ENCODE measurements at regions not wholly inside any gene's neighbourhood (a gene's known extent, or its start where the extent isn't known, plus 50 kb on each side); places are given as distances from the start of the nearest gene placed in this dataset.

GRCh38 chr10:57102236-57102635, 741.2 kb upstream of the ZWINT start (continued):
- no peak for TF ChIP-seq REST (IDR thresholded peaks at IDR 0.05; ENCODE audit: unreplicated experiment)
- no peak for TF ChIP-seq EZH2phosphoT487 (IDR thresholded peaks at IDR 0.05; ENCODE audit: unreplicated experiment)
- TF ChIP-seq STAT1 (IDR thresholded peaks at IDR 0.05; ENCODE audit: unreplicated experiment), result no peak

- H3K79me2 ChIP-seq (replicated peaks; ENCODE audit: insufficient read depth), result no peaks in the 10 kb centered on the region
- Mint-ChIP-seq H3K4me1 (peaks cover 18% of the 10 kb centered on the region), H3K27ac (no peak overlapping the region), H3K9me3 (peaks cover 28% of the 10 kb centered on the region), H3K27me3 (ENCODE audit: insufficient read depth, low read depth, poor library complexity) (peaks cover 6% of the 10 kb centered on the region), H3K36me3 (ENCODE audit: low read depth) (peaks cover 44% of the 10 kb centered on the region; the same call in 2 of the 3 replicates), H3K4me3 (no peak overlapping the region)
- no peaks in the 10 kb centered on the region for H4K20me1 ChIP-seq (replicated peaks; ENCODE audit: insufficient read depth)
- no peak overlapping the region for H3K4me3 ChIP-seq
- DNase-seq (ENCODE audit: low spot score), result no peak
- no peak for ATAC-seq
- H3K27ac ChIP-seq (ENCODE audit: low read depth), result no peak overlapping the region
- no peaks in the 10 kb centered on the region for H3K9me2 ChIP-seq (ENCODE audit: insufficient read depth)
- no peak overlapping the region for H2AFZ ChIP-seq
- peaks cover 12% of the 10 kb centered on the region for H3K4me1 ChIP-seq (ENCODE audit: insufficient read depth)
- no peaks in the 10 kb centered on the region for H3F3A ChIP-seq (replicated peaks; ENCODE audit: low read depth)
- no peaks in the 10 kb centered on the region; the same call in 1 of the 2 replicates for H3K36me3 ChIP-seq (ENCODE audit: insufficient read depth)
- TF ChIP-seq ZNF114 (CRISPR knock-in tag; IDR thresholded peaks at IDR 0.05) (no peak), EZH2phosphoT487 (IDR thresholded peaks at IDR 0.05; ENCODE audit: unreplicated experiment) (no peak), POLR2AphosphoS5 (IDR thresholded peaks at IDR 0.05; ENCODE audit: low read depth) (no peak), EZH2 (IDR thresholded peaks at IDR 0.05; ENCODE audit: low read depth, unreplicated experiment) (no peak)
- no peaks in the 10 kb centered on the region for H3K27me3 ChIP-seq (ENCODE audit: insufficient read depth)
- H3K4me2 ChIP-seq, result no peak overlapping the region
These were observed 737.1 kb upstream of the ZWINT start for GRCh38 chr10:57098146-57098545.

- Mint-ChIP-seq H3K4me3 (no peak overlapping the region), H3K36me3 (ENCODE audit: low read depth) (peaks cover 45% of the 10 kb centered on the region; the same call in 2 of the 3 replicates), H3K9me3 (peaks cover 32% of the 10 kb centered on the region), H3K4me1 (peaks cover 6% of the 10 kb centered on the region), H3K27me3 (ENCODE audit: insufficient read depth, low read depth, poor library complexity) (peaks cover 7% of the 10 kb centered on the region), H3K27ac (no peak overlapping the region)
- Histone ChIP-seq H3K36me3 (ENCODE audit: insufficient read depth) (no peaks in the 10 kb centered on the region; the same call in 1 of the 2 replicates), H3K4me1 (ENCODE audit: insufficient read depth) (peaks cover 5% of the 10 kb centered on the region), H3K27ac (ENCODE audit: low read depth) (no peak overlapping the region), H3K4me2 (no peak overlapping the region), H3F3A (replicated peaks; ENCODE audit: low read depth) (no peaks in the 10 kb centered on the region), H3K27me3 (ENCODE audit: insufficient read depth) (no peaks in the 10 kb centered on the region), H3K4me3 (no peak overlapping the region), H4K20me1 (replicated peaks; ENCODE audit: insufficient read depth) (no peaks in the 10 kb centered on the region), H3K9me2 (ENCODE audit: insufficient read depth) (no peaks in the 10 kb centered on the region), H2AFZ (no peak overlapping the region), H3K79me2 (replicated peaks; ENCODE audit: insufficient read depth) (no peaks in the 10 kb centered on the region)
- ATAC-seq (no peak), DNase-seq (ENCODE audit: low spot score) (no peak)
- TF ChIP-seq CTCF (conservative IDR thresholded peaks at IDR 0.05; ENCODE audit: low read depth in 2 of 2) (no peak), ZNF462 (CRISPR knock-in tag; IDR thresholded peaks at IDR 0.05) (no peak)
These were observed 735.0 kb upstream of the ZWINT start for GRCh38 chr10:57096044-57096443.
